HG02938 (cell line): ENCODE measurements at regions not wholly inside any gene's neighbourhood (a gene's known extent, or its start where the extent isn't known, plus 50 kb on each side); places are given as distances from the start of the nearest gene placed in this dataset.
"Not testable (repeated sequence)": the region's sequence is repeated elsewhere in the genome, so short reads cannot be mapped to it uniquely, and the experiment has no call there.

Experiments used
- ATAC-seq: cut with Tn5 transposase; IDR thresholded peaks from one replicate; pipeline ENCODE4 v1.9.1; 2021; ENCODE audit warnings: mild to moderate bottlenecking, moderate library complexity; ENCODE audit not compliant: unreplicated experiment

DNA sequence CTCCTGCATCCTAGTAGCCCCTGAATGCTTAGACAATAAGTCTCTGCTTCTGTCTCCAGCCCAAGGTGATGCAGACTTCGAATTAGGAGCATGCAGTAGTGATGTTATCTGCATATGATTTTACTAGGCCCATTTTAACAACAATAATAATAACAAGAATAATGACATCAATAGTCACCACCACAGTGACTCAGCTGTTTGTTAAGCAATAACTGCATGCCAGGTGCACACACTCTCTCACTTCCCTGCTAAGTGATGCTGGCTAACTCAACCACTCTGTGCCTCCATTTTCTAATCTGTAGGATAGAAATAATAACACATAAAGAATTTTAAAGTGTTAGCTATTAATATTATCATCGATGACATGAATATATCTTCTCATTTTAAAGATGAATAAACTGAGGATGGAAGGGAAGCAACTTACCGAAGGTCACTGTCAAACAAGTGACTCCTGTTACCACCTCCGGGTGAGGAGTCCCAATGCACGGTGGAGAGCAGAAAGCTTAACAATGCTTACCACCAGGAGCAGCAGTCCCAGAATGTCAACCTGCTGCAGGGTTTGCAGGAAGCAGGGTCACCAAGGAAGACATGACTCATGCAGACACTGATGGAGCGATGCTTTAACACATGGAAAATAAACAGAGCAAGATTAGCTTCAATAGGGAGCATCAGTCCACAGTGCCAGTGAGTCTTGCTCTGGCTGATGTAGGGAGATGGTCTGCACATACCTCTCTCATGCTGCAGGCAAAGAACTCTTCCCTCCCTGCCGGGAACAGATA, 290.2 kb downstream of the SPATA17 start:
- no peak for ATAC-seq

DNA sequence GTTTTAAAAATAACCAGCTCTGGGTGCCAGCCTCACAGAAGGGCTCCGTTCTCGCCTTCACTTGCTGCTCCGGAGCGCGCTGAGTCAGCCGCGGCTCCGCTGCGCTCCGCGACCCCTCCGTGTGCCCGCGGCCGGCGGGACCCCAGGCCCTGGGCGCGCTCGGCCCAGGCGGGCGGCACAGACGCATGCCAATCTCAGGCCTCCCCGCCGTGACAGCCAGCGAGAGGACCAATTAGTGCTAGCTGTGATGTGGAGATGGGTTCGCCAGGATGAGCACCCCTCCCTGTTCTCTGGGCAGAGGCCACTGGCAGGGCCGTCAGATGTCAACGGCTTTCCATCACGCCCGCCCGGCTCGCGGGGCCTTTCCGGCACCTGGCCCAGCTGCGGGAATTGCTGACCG, 293.8 kb downstream of the SPATA17 start:
- no peak for ATAC-seq

- ATAC-seq, result no peak
Observed at GRCh38 chr1:217929213-217929885, 298.2 kb downstream of the SPATA17 start.

- no peak for ATAC-seq
Observed at GRCh38 chr1:217943361-217943760, 312.2 kb downstream of the SPATA17 start.

DNA sequence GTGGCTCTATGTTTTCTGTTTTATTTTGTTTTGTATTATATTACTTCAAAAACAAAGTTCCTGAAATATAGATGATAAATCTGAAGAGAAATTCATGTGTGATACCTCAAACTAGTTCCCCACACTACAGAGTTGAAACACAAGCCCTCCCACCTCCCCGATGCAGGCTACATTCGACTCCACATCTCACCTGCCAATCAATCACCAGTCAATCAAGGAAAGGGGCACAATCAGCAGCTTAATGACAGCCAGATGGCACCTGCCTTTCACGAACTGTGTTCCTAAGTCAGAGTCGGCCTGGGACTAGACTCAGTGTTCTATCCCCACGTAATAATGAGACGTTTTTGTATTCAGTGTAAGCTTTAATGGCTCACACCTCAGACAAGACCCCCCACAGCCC, 313.4 kb downstream of the SPATA17 start:
- ATAC-seq, result no peak

- no peak for ATAC-seq
Observed at GRCh38 chr1:217946511-217946910, 315.4 kb downstream of the SPATA17 start.

- no peak for ATAC-seq
Observed at GRCh38 chr1:217948741-217949140, 317.6 kb downstream of the SPATA17 start.

DNA sequence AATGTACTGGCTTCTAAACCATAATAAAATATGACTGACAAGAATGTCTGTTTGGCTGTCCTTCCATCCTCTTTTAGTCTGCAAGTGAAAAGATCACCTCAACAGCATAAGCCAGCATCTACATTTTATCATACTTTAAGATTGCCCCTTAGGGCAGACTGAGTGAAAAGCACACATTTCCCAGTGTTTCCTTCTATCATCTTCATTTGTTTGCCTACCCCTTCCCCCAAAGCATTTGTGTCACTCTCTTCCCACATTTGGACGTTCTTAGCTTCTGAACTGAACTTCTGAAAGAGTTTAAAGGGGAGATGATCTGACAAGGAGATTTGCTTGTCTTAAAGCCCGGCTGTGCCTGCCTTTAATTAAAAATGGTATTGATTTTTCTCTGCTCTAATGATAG, 322.2 kb downstream of the SPATA17 start:
- ATAC-seq, result no peak

DNA sequence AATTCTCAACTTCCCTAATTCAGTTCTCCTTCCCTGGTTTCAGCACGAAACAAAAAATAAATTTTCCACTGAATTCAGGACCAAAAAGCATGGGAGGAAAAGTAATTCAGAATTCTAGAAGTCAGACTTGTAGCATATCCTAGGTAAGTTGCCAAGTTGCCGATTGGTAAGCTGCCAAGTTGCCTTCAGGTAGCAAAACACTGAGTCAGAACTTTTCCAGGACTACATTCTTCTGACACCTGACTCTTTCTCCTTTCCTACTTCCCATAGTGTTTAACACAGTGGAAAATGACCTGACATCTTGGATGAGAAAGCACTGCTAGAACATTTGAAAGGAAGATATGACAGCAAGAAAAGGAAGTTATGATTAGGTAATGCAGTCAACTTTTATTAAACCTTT, 322.8 kb downstream of the SPATA17 start:
- no peak for ATAC-seq

DNA sequence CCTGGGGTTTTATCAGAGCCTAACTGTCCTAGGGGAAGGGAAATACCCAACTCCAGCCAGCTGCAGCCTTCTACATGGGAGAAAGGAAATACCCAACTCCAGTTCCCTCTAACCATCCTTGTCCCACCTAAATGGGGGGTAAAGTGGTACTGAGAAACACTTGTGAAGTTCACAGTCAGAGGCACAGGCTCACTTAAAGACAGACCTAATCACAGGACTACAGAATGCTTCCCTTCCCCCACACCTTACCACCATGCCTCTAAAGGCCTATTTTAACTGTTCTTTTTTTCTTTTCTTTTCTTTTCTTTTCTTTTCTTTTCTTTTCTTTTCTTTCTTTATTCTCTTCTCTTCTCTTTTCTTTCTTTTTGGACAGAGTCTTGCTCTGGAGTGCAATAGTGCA, 324.6 kb downstream of the SPATA17 start:
- no peak for ATAC-seq

DNA sequence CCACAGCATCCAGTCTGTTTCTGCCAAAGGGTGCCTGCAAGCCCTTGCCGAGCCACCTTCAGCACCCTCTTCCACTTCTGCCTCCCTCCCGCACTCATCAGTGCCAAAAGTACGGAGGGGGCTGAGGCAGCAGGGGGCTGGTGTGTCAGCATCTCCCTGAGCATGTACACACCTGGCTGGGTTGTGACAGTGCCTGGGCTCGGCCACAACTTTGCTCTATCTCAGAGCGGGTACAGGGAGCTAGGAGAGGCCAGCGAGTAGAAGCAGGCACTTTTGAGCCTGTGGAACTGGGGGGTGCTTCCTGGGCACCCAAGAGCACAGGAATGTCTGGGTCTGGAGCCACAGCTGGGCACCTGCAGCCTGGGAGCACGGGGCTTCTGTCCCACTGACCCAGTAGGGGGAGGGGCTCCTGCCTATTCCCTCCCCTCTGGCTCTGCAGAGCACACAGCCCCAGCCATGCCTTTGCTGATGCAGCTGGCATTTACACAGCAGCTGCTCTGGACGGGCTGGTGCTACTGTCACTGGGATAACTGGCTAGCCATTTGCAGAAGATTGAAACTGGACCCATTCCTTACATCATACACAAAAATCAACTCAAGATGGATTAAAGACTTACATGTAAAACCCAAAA, 319.8 kb upstream of the RRP15 start:
- no peak for ATAC-seq

DNA sequence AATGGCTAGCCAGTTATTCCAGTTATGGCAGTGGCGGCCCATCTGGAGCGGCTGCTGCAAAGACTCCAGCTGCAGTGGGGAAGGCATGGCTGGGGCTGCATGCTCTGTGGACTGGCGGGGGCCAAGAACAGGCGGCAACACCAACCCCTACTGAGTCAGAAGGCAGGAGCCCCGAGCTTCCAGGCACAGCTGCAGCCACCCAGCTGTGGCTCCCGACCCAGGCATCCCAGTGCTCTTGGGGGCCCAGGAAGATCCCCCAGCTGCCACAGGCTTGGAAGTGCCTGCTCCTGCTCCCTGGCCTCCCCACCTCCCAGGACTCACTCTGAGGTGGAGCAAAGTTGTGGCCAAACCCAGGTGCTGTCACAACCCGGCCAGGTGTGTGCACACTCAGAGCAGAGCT, 317.0 kb upstream of the RRP15 start:
- ATAC-seq, result no peak

DNA sequence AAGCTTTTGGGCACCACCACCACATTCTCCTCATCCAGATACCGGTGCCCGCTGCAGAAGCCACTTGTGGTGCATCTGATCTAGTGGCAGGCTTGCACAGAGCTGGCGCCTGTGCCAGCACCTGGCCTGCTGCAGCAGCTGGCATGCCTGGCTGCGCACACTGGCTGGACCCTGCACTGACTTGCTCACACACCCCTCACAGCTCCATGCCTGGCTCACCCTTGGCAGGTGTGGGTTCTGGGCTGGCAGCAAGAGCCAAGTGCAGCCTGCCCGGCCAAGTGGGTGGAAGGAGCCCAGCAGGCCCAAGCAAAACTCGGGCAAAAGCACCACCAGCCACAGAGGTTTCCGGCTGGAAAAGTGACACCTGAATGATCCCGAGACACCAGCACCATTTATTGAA, 315.7 kb upstream of the RRP15 start:
- no peak for ATAC-seq

DNA sequence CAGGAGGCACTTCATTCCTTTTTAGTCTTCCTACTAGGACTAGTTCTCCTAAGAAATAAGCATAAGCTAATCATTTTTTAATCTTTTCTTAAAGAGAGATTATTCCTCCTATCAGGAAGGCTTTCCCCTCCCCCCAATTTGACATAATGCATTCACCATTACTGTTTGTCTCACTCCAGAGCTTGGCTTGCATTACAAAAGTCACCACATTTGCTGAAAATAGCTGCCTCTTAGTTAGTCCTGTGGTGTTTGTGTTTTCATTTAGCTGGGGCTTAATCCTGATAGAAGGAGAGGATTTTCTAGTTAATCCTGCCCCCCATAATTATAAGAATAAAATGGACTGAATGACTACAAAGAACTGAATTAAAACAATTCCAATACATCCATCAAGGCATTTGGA, 307.1 kb upstream of the RRP15 start:
- ATAC-seq, result no peak

DNA sequence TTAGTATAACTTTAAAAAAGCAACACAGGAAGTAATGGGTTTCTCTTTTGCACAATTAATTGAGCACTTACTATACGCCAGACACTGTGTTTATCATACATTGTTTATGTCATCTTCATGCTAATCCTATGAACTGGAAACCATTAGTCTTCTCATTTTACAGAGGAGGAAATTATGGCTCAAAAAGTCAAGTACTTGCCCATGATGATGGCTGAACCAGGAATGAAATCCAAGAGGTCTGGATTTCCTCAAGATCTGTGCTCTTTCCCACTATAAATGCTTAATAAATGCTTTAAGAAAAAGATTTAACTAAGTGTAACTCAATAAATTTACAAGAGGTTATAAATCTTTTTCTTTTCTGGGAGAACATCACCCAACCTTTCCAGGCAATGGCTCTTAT, 303.7 kb upstream of the RRP15 start:
- ATAC-seq, result no peak

DNA sequence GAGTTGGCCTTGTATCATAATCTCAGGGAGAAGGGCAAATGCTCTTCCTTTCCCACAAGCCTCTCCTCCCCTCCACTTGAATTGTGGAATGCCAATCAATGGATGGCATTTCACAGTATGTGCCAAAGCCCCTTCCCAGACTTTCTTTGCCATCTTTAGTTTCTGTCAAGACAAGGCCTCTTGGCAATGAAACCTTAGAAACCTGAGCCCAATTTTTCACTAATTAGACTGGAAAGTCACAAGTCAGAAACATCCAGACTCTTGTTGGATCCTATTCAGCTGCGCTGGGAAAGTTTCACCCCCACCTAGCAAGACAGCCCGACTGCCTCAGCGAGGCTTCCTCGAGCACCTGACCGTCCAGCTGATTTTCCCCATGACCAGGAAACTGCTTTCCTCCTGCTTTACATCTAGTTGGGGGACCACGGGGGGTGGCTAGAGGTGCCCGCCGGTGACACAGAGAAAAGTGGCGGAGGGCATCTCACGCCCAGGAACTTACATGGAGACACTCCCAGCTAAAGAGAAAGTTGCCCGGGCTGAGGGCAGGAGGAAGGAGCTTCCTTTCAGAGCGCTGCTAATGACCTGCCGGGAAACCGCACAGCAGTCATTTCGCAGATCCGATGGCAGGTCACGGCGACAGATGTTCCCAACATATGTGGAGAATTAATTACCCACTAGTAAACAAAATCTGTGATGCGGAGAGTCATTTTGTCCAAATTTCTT, 302.6 kb upstream of the RRP15 start:
- ATAC-seq, result no peak

- ATAC-seq, result no peak
Observed at GRCh38 chr1:217983051-217983375, 302.1 kb upstream of the RRP15 start.

DNA sequence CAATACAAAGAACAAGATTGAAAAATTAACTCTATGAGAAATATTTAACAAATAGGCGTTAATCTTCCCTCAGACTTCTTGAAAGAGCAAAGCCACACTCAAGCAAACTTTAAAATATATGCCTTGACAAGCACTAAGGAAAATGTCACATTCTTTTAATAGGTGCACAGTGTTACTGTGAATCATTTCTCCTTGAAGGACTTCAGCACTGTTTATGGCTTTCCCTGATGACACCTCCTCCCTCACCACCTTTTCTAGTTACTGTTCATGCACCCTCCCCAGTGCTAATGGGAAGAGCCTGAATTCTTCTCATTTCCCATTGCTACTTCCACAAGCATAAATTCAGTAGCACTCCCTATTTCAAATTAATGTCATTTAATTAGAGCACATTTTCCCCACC, 299.5 kb upstream of the RRP15 start:
- no peak for ATAC-seq

DNA sequence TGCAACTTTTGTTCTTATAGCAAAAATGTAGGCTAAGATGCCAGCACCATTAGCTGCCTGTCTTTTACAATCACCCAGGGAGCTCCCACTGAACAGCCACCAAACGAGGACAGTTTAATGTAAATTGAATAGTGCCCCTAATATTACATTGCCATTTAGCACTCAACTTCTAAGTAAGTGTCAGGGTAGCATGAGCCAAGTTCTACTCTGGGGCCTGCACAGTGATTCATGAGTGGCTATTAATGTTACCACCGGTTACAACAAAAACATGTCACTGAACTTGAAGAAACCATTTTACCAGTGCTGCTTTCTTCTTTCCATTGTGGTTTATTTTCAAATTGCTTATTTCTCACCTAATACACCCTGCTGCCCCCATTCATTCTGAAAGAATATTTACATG, 295.6 kb upstream of the RRP15 start:
- no peak for ATAC-seq

DNA sequence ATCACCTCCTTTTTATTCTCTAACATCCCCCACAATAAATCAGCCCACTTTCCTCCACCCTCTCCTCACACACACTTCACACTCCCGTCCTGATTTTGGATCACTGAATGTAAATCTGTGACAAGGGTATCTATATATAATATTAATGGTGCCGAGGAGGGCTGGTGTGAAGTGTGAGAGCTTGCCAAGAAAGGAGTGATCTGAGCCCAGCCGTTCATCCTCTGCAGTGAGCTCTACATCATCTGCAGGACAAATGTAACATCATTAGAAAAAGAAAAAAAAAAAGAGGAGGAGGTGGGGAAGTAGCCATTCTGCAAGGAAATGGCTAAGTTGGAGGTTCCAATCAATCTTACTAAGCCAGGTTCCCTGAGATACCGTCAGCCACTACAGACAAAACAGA, 291.7 kb upstream of the RRP15 start:
- no peak for ATAC-seq

GRCh38 chr1:218008296-218008695, 276.8 kb upstream of the RRP15 start:
- not testable (repeated sequence) for ATAC-seq

- not testable (repeated sequence) for ATAC-seq
Observed at GRCh38 chr1:218015106-218015505, 270.0 kb upstream of the RRP15 start.
